NB4 (cell line): ENCODE measurements at regions not wholly inside any gene's neighbourhood (a gene's known extent, or its start where the extent isn't known, plus 50 kb on each side); places are given as distances from the start of the nearest gene placed in this dataset.

Source experiments
- CTCF ChIP-seq: IDR thresholded peaks from one replicate; pipeline ENCODE4 v1.5.1; 2012; ENCODE audit warnings: low read depth, low read length
- MAX ChIP-seq: IDR thresholded peaks from 2 replicates; pipeline ENCODE4 v1.6.1; 2011; ENCODE audit warnings: low read depth, low read length
- MYC ChIP-seq: IDR thresholded peaks from 2 replicates; pipeline ENCODE4 v1.6.1; 2011; ENCODE audit warnings: low read depth, low read length
- POLR2A ChIP-seq: IDR thresholded peaks from 2 replicates; pipeline ENCODE4 v1.6.1; 2011; ENCODE audit warnings: mild to moderate bottlenecking; ENCODE audit not compliant: insufficient read length; ENCODE audit errors: extremely low read depth

GRCh38 chr14:101627915-101628262 is 66.6 kb downstream of the DIO3 start:
- no peak for TF ChIP-seq CTCF
- no peak for TF ChIP-seq MYC
- no peak for TF ChIP-seq POLR2A
- no peak for TF ChIP-seq MAX
